Uterus (tissue), 3 donors: ENCODE measurements at regions not wholly inside any gene's neighbourhood (a gene's known extent, or its start where the extent isn't known, plus 50 kb on each side); places are given as distances from the start of the nearest gene placed in this dataset.

Experiments used
- DNase-seq, 2 donors: peaks; one replicate each; pipeline ENCODE4 v3.0.0-alpha.2; 2019 to 2020
- H3K27ac ChIP-seq, 2 donors: fragments of 200-600 bp; sonication (generic); 1 replicate in 1 of 2; 2 replicates in 1 of 2; pipeline ENCODE4 v1.5.1; 2016 to 2018
- H3K27me3 ChIP-seq, 2 donors: fragments of 200-600 bp; sonication (generic); one replicate each; pipeline ENCODE4 v1.5.1; 2018 to 2019; ENCODE audit warnings: control low read depth in 1 of 2
- H3K36me3 ChIP-seq, 2 donors: fragments of 200-600 bp; sonication (generic); one replicate each; pipeline ENCODE4 v1.5.1; 2019; ENCODE audit warnings: control low read depth in 1 of 2
- H3K4me1 ChIP-seq, 2 donors: fragments of 200-600 bp; sonication (generic); one replicate each; pipeline ENCODE4 v1.5.1; 2018 to 2019; ENCODE audit warnings: control low read depth in 1 of 2
- H3K4me3 ChIP-seq, 2 donors: fragments of 200-600 bp; sonication (generic); 1 replicate in 1 of 2; 2 replicates in 1 of 2; pipeline ENCODE4 v1.5.1; 2018 to 2019; ENCODE audit warnings: mild to moderate bottlenecking in 1 of 2
- H3K9me3 ChIP-seq, 2 donors: fragments of 200-600 bp; sonication (generic); one replicate each; pipeline ENCODE4 v1.5.1; 2019; ENCODE audit warnings: control low read depth in 1 of 2
- CTCF ChIP-seq, 4 experiments: fragments of 200-600 bp in 2 of 4; fragments of 450-650 bp in 2 of 4; sonication (generic) in 2 of 4; IDR thresholded peaks; one replicate each; pipeline ENCODE4 v1.5.1; 2016 to 2019; ENCODE audit warnings: antibody characterized with exemption in 4 of 4, mild to moderate bottlenecking in 2 of 4, moderate library complexity in 1 of 4
- POLR2A ChIP-seq, 2 donors: fragments of 450-650 bp; IDR thresholded peaks; one replicate each; pipeline ENCODE4 v1.6.1; 2016; ENCODE audit warnings: antibody characterized with exemption in 2 of 2, mild to moderate bottlenecking in 1 of 2, moderate library complexity in 1 of 2
- intact Hi-C: fragments of 100-400 bp; cut with DNase I; formaldehyde crosslinking; loops from one replicate; pipeline ENCODE4 v1.15.1; 2023; ENCODE audit warnings: low total_unique reads
- donor health status: DM: yes; HTN: yes; CAD: no.

GRCh38 chr7:81207801-81208200 lies 288.9 kb upstream of the SEMA3C start:
- intact Hi-C loops: no loop called here
- no peak overlapping the region for H3K27ac ChIP-seq
- H3K9me3 ChIP-seq: no peaks in the 10 kb centered on the region
- DNase-seq: no peak
- no peaks in the 10 kb centered on the region for H3K36me3 ChIP-seq
- TF ChIP-seq CTCF (IDR thresholded peaks at IDR 0.05): no peak
- TF ChIP-seq POLR2A (IDR thresholded peaks at IDR 0.05): no peak
- H3K4me1 ChIP-seq: no peaks in the 10 kb centered on the region
- no peak overlapping the region for H3K4me3 ChIP-seq
- H3K27me3 ChIP-seq: no peaks in the 10 kb centered on the region

- no peaks in the 10 kb centered on the region for H3K4me1 ChIP-seq
- H3K4me3 ChIP-seq: no peak overlapping the region
- H3K27me3 ChIP-seq: no peaks in the 10 kb centered on the region
- TF ChIP-seq CTCF (IDR thresholded peaks at IDR 0.05) (no peak), POLR2A (IDR thresholded peaks at IDR 0.05) (no peak)
- intact Hi-C loops: no loop called here
- H3K36me3 ChIP-seq: no peaks in the 10 kb centered on the region
- DNase-seq: no peak
- no peaks in the 10 kb centered on the region for H3K9me3 ChIP-seq
- H3K27ac ChIP-seq: no peak overlapping the region
These were observed 288.0 kb upstream of the SEMA3C start for GRCh38 chr7:81206667-81207360.

- intact Hi-C loops: no loop called here
- Histone ChIP-seq H3K9me3 (no peaks in the 10 kb centered on the region), H3K36me3 (no peaks in the 10 kb centered on the region), H3K4me1 (no peaks in the 10 kb centered on the region), H3K27ac (no peak overlapping the region), H3K4me3 (no peak overlapping the region), H3K27me3 (no peaks in the 10 kb centered on the region)
- DNase-seq: no peak
- no peak for TF ChIP-seq POLR2A (IDR thresholded peaks at IDR 0.05)
- TF ChIP-seq CTCF (IDR thresholded peaks at IDR 0.05): no peak
These were observed 287.4 kb upstream of the SEMA3C start for GRCh38 chr7:81206217-81206616.

GRCh38 chr7:81201188-81201587 lies 282.3 kb upstream of the SEMA3C start:
- Histone ChIP-seq H3K4me1 (no peaks in the 10 kb centered on the region), H3K27ac (no peak overlapping the region), H3K9me3 (no peaks in the 10 kb centered on the region), H3K27me3 (no peaks in the 10 kb centered on the region), H3K36me3 (no peaks in the 10 kb centered on the region), H3K4me3 (no peak overlapping the region)
- intact Hi-C loops: no loop called here
- no peak for TF ChIP-seq CTCF (IDR thresholded peaks at IDR 0.05)
- no peak for TF ChIP-seq POLR2A (IDR thresholded peaks at IDR 0.05)
- no peak for DNase-seq

GRCh38 chr7:81198766-81199165 lies 279.9 kb upstream of the SEMA3C start:
- no peak overlapping the region for H3K27ac ChIP-seq

More at GRCh38 chr7:81198766-81199165, 279.9 kb upstream of the SEMA3C start:
- H3K9me3 ChIP-seq: no peaks in the 10 kb centered on the region
- H3K27me3 ChIP-seq: no peaks in the 10 kb centered on the region
- no peaks in the 10 kb centered on the region for H3K4me1 ChIP-seq
- H3K36me3 ChIP-seq: no peaks in the 10 kb centered on the region
- no peak overlapping the region for H3K4me3 ChIP-seq
- DNase-seq: no peak
- no peak for TF ChIP-seq CTCF (IDR thresholded peaks at IDR 0.05)
- no peak for TF ChIP-seq POLR2A (IDR thresholded peaks at IDR 0.05)
- intact Hi-C loops: no loop called here
